NCI-H2171 (cell line): ENCODE measurements at regions not wholly inside any gene's neighbourhood (a gene's known extent, or its start where the extent isn't known, plus 50 kb on each side); places are given as distances from the start of the nearest gene placed in this dataset.

Source experiments
- DNase-seq: peaks from one replicate; lab custom pipeline; 2025; lab: John Stamatoyannopoulos, UW

DNA sequence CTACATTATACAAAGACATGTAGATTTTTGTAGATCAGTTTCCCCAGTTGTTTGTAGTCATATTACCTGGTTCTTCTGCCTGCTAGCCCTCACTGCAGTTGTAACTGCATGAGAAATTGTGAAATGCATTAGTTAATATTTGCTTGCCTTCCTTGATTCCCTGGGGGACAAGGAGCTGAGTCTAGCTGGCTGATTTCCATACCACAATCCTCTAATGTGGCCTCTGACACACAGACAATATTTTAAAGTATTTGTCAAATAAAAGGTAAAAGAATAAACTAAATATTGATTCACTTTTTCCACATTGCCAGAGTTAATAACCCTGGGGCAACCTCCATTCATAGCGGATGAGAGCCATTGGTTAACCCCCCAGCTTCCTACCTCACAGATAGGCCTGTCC is 128.8 kb upstream of the TMEM132C start:
- no peak for DNase-seq

- no peak for DNase-seq
Observed at GRCh38 chr12:128140551-128140950, 126.4 kb upstream of the TMEM132C start.

GRCh38 chr12:128150961-128151360 is 116.0 kb upstream of the TMEM132C start:
- DNase-seq, result no peak

GRCh38 chr12:128155571-128155970 is 111.4 kb upstream of the TMEM132C start:
- no peak for DNase-seq

- no peak for DNase-seq
Observed at GRCh38 chr12:128163086-128163485, 103.9 kb upstream of the TMEM132C start.

GRCh38 chr12:128164533-128164932 is 102.4 kb upstream of the TMEM132C start:
- no peak for DNase-seq

DNA sequence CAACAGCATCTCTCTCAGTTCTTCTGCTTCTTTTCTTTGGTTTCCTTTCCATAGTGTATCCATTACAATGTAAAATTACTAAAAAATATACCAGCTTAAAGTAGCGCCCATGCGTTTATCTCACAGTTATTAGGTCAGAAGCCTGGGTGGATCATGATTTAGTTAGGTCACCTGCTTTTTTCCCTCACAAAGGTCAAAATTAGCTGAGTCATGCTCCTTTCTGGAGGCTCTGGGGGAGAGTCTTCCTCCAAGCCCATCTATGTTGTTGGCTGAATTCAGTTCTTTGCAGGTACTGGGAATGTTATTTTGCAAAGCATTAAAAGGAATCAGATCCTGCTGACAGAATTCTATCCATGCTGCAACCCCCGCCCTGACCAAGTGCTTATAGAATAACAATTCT is 101.6 kb upstream of the TMEM132C start:
- DNase-seq, result no peak

- DNase-seq, result no peak
Observed at GRCh38 chr12:128168273-128168672, 98.7 kb upstream of the TMEM132C start.

DNA sequence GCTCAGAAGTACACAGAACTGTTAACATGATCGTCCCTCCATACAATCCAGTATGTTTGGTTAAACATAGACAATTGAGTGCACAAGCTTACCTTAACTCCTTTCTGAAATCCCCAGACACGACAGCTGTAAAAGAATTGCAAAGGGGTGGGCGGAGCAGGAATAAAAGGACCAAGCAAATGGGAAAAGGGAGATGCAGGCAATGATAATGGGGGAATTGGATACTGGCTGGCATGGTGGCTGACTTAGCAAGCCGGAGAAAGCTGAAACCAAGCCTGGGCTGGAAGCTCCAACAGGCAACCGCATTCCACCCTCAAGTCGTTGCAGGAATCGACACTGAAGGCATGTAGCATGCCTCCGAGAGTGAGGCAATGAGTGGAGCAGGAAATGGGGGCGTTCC is 96.8 kb upstream of the TMEM132C start:
- DNase-seq, result no peak

GRCh38 chr12:128178565-128178964 is 88.4 kb upstream of the TMEM132C start:
- DNase-seq, result no peak

DNA sequence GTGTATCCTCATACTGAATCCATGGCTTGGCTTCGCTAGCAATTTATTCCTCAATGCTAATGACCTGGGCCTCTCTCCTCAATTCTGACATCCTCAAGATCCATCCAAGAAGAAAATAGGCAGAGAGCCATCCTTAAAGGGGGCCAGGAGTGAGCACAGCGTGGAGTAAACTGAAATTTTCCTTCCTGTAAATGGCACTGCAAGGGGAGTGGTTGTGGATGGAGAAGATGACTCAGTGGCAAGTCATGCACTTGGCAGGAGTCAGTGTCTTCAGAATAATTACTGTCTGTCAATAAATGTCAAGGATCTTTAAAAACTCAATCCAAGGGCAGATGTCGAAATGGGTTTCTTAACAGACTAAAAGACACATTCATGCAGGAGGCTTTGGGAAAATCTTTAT is 88.0 kb upstream of the TMEM132C start:
- no peak for DNase-seq

GRCh38 chr12:128180166-128180565 is 86.8 kb upstream of the TMEM132C start:
- no peak for DNase-seq

DNA sequence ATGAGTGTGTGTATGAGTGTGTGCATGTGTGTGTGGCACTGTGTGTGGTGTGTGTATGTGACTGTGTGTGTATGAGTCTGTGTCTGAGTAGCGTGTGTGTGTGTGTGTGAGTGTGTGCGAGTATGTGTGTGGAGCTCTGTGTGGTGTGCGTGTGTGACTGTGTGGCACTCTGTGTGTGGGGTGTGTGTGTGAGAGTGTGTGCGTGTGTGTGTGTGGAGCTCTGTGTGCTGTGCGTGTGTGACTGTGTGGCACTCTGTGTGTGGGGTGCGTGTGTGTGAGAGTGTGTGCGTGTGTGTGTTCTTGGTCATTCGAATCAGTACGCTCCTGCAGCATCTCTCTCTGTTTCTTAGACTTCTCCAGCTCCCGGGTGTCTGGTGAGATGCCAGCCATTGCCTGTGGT is 76.9 kb upstream of the TMEM132C start:
- no peak for DNase-seq

DNA sequence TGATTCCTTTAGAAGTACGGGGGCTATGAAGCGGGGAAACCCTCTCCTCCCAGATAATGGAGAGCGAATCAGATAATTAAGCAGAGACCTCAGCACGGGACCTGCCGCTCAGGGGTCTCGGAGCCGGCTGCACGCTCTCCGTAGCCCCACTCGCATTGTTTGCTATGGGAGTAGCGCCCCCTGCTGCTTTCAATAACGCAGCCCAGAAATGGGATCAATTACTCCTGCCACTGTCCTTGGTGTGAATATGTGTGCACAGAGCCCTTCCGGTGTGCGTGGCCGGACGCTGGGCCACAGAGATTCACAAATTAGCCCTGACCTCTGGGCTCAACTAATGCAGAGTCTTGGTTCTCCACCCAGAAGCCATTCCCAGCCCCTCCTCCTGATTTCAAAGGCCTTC is 76.4 kb upstream of the TMEM132C start:
- no peak for DNase-seq

DNA sequence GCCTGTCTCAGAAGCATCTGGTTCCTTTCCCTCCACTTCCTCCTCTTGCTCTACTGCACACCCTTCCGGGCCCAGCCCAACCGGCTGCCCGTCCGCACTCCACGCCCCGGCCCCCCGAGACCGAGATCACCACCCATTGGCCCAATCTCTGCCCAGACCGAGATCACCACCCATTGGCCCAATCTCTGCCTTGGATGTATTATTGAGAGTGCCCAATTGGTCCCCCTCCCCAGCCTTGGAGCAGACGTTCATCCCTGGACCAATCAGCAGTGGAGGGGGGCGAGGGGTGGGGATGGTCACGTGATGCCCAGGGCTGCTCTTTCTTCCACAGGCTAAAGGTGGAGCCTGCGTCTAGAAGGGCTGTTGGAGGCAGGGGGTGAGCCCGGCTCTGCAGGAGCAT is 75.6 kb upstream of the TMEM132C start:
- DNase-seq, result no peak

GRCh38 chr12:128204711-128205110 is 62.3 kb upstream of the TMEM132C start:
- no peak for DNase-seq

GRCh38 chr12:128205145-128205544 is 61.8 kb upstream of the TMEM132C start:
- DNase-seq, result no peak

DNA sequence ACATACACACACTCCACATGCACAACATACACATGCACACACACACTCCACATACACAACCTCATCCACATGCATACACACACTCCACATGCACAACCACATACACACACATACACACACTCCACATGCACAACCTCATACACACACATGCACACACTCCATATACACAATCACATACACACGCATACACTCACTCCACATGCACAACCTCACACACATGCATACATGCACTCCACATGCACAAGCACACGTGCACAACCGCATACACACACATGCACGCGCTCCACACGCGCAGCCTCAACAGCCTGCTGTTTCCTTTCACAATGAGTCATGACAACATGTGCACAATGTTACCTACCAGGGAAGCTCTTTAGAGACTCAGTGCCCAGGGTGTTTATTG is 61.2 kb upstream of the TMEM132C start:
- no peak for DNase-seq
